HCT116 (cell line): ENCODE measurements at regions not wholly inside any gene's neighbourhood (a gene's known extent, or its start where the extent isn't known, plus 50 kb on each side); places are given as distances from the start of the nearest gene placed in this dataset.

Experiments used
- ATAC-seq: fragments of 200-7000 bp; cut with Tn5 transposase; 2 replicates; pipeline ENCODE4 v1.9.1; 2020; ENCODE audit warnings: mild to moderate bottlenecking, moderate library complexity
- BruUV-seq: library from RNA; stranded (reverse); fragments of 400-500 nt; replicated peaks from 2 replicates; lab custom pipeline; 2021; lab: Mats Ljungman, UMichigan
- CTCF ChIA-PET: fragments of 300-600 bp; sonication (Branson Sonifier 250); formaldehyde crosslinking; loops from one replicate; lab custom pipeline; 2021; ENCODE audit warnings: antibody characterized with exemption; lab: Charles Lee
- POLR2A ChIA-PET: fragments of 300-600, 350-600 bp; sonication (Branson Sonifier 250); formaldehyde crosslinking; loops from one replicate; lab custom pipeline; 2021; ENCODE audit warnings: antibody characterized with exemption; lab: Charles Lee
- RAD21 ChIA-PET, 2 experiments: fragments of 300-600 bp; sonication (Branson Sonifier 250); formaldehyde crosslinking; loops; one replicate each; lab custom pipeline; 2023; ENCODE audit warnings: low total read pairs in 2 of 2; ENCODE audit not compliant: uncharacterized antibody in 2 of 2, unreplicated experiment in 2 of 2, low non-redundant PET in 1 of 2; lab: Charles Lee
- DNase-seq: peaks from one replicate; pipeline ENCODE4 v3.0.0-alpha.2; 2010; ENCODE audit warnings: low read depth, low spot score
- H2AFZ ChIP-seq: fragments of 200-600 bp; shearing (Covaris generic), sonication (generic); 2 replicates; pipeline ENCODE4 v1.6.1; 2017; ENCODE audit warnings: low read depth, mixed run types, mixed read lengths, antibody characterized with exemption, low read length; ENCODE audit not compliant: poor library complexity, severe bottlenecking
- H3K27ac ChIP-seq: 2 replicates; pipeline ENCODE4 v1.5.1; 2012; ENCODE audit warnings: low read depth, low read length
- H3K27me3 ChIP-seq: fragments of 200-600 bp; sonication (generic); 2 replicates; pipeline ENCODE4 v1.6.1; 2016; ENCODE audit warnings: mixed run types, low read length, mixed read lengths; ENCODE audit not compliant: insufficient read depth
- H3K36me3 ChIP-seq, 2 experiments: fragments of 200-500 bp in 1 of 2; fragments of 200-600 bp in 1 of 2; sonication (Bioruptor generic) in 1 of 2; sonication (generic) in 1 of 2; 2 replicates each; pipeline versions ENCODE4 v1.5.1 to v1.6.1; 2014 to 2016; ENCODE audit warnings: low read length in 2 of 2, inconsistent platforms in 1 of 2, mixed read lengths in 1 of 2, mixed run types in 1 of 2; ENCODE audit not compliant: insufficient read depth in 2 of 2, control insufficient read depth in 1 of 2
- H3K4me1 ChIP-seq, 2 experiments: fragments of 200-600 bp in 1 of 2; sonication (generic) in 1 of 2; 2 replicates each; pipeline versions ENCODE4 v1.5.1 to v1.6.1; 2012 to 2017; ENCODE audit warnings: low read length in 2 of 2, inconsistent platforms in 1 of 2, mild to moderate bottlenecking in 1 of 2, mixed read lengths in 1 of 2, mixed run types in 1 of 2, moderate library complexity in 1 of 2; ENCODE audit not compliant: insufficient read depth in 2 of 2, control insufficient read depth in 1 of 2
- H3K4me2 ChIP-seq: fragments of 200-600 bp; sonication (generic); 2 replicates; pipeline ENCODE4 v1.6.1; 2017; ENCODE audit warnings: mixed run types, low read length, mixed read lengths
- H3K4me3 ChIP-seq, 2 experiments: fragments of 200-600 bp in 1 of 2; sonication (generic) in 1 of 2; replicated peaks in 1 of 2; 2 replicates each; pipeline ENCODE4 v1.5.1; 2011 to 2016; ENCODE audit warnings: low read length in 2 of 2, control low read depth in 1 of 2, low read depth in 1 of 2, mild to moderate bottlenecking in 1 of 2, mixed read lengths in 1 of 2, mixed run types in 1 of 2
- H3K79me2 ChIP-seq: fragments of 200-600 bp; sonication (generic); 2 replicates; pipeline ENCODE4 v1.6.1; 2017; ENCODE audit warnings: mild to moderate bottlenecking, mixed run types, low read length, moderate library complexity, mixed read lengths; ENCODE audit not compliant: insufficient read depth
- H3K9ac ChIP-seq: fragments of 200-600 bp; sonication (generic); 2 replicates; pipeline ENCODE4 v1.6.1; 2016; ENCODE audit warnings: low read length, mixed read lengths
- H3K9me2 ChIP-seq: fragments of 200-600 bp; sonication (generic), shearing (Covaris generic); 2 replicates; pipeline ENCODE4 v1.6.1; 2017; ENCODE audit warnings: mixed run types, mild to moderate bottlenecking, moderate library complexity; ENCODE audit not compliant: insufficient read depth
- H3K9me3 ChIP-seq, 2 experiments: fragments of 200-500 bp in 1 of 2; fragments of 200-600 bp in 1 of 2; sonication (Bioruptor generic) in 1 of 2; sonication (generic) in 1 of 2; 2 replicates each; pipeline ENCODE4 v1.6.1; 2014 to 2017; ENCODE audit warnings: low read length in 2 of 2, mixed read lengths in 2 of 2, inconsistent platforms in 1 of 2, low read depth in 1 of 2, mild to moderate bottlenecking in 1 of 2, mixed run types in 1 of 2, moderate library complexity in 1 of 2; ENCODE audit not compliant: control insufficient read depth in 1 of 2, insufficient read depth in 1 of 2
- H4K20me1 ChIP-seq: fragments of 200-600 bp; sonication (generic), shearing (Covaris generic); 2 replicates; pipeline ENCODE4 v1.6.1; 2017; ENCODE audit warnings: mixed run types, mild to moderate bottlenecking, moderate library complexity; ENCODE audit not compliant: insufficient read depth
- CBX3 ChIP-seq: IDR thresholded peaks from 2 replicates; pipeline ENCODE4 v1.6.1; 2012; ENCODE audit warnings: low read depth
- ELF1 ChIP-seq: IDR thresholded peaks from 2 replicates; pipeline ENCODE4 v1.6.1; 2012; ENCODE audit warnings: low read depth, borderline replicate concordance
- EZH2 ChIP-seq: fragments of 200-600 bp; sonication (generic); IDR thresholded peaks from 2 replicates; pipeline ENCODE4 v1.6.1; 2017; ENCODE audit warnings: antibody characterized with exemption, mixed run types
- FOSL1 ChIP-seq: IDR thresholded peaks from 2 replicates; pipeline ENCODE4 v1.6.1; 2012; ENCODE audit warnings: low read depth
- POLR2A ChIP-seq: IDR thresholded peaks from 2 replicates; pipeline ENCODE4 v1.7.0; 2011; ENCODE audit warnings: borderline replicate concordance; ENCODE audit not compliant: insufficient read depth, insufficient read length; ENCODE audit errors: extremely low read depth
- RAD21 ChIP-seq: IDR thresholded peaks from 2 replicates; pipeline ENCODE4 v1.6.1; 2012; ENCODE audit warnings: low read depth, mild to moderate bottlenecking
- SP1 ChIP-seq: IDR thresholded peaks from 2 replicates; pipeline ENCODE4 v1.6.1; 2012; ENCODE audit warnings: low read depth
- ZFX ChIP-seq: fragments of 450-650 bp; IDR thresholded peaks from 2 replicates; pipeline ENCODE4 v1.6.1; 2017
- intact Hi-C: fragments of 100-400 bp; cut with micrococcal nuclease; formaldehyde crosslinking; loops from 2 replicates; pipeline ENCODE4 v1.10.0; 2022
- TF ChIP-seq, protein P1 (sequence below): IDR thresholded peaks from 2 replicates; pipeline ENCODE4 v1.6.1; 2012; ENCODE audit warnings: low read depth
- TF ChIP-seq, protein P2 (sequence below), 3 experiments: fragments of 200-600 bp in 1 of 3; sonication (generic) in 1 of 3; IDR thresholded peaks in 2 of 3; conservative IDR thresholded peaks in 1 of 3; 2 replicates each; pipeline ENCODE4 v1.5.1; 2012 to 2017; ENCODE audit warnings: low read depth in 2 of 3, low read length in 2 of 3, antibody characterized with exemption in 1 of 3, borderline replicate concordance in 1 of 3, control low read depth in 1 of 3, mild to moderate bottlenecking in 1 of 3, mixed read lengths in 1 of 3, mixed run types in 1 of 3, moderate library complexity in 1 of 3; ENCODE audit not compliant: insufficient read depth in 1 of 3
- TF ChIP-seq, protein P3 (sequence below): IDR thresholded peaks from 2 replicates; pipeline ENCODE4 v1.6.1; 2012
- TF ChIP-seq, protein P4 (sequence below): IDR thresholded peaks from 2 replicates; pipeline ENCODE4 v1.6.1; 2012

DNA sequence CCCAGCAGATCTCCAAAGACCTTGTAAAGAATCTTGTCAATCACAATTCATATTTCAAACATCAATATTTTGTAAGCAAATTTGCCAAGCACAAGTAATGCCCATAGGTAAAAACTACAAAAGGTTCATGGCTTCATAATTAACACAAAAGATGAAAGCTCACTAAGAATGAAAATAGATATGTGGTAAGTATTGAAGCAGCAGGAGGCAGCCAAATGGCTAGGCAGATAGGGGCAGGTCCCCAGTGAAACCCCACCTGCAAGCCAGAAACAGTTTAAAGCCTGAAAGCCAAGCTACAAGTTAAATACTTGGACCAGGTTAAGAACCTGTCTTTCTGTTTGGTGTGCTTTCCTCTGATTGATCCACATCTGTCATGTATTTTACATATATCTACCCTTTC is 942.6 kb upstream of the SPRY2 start (continued):
- TF ChIP-seq, protein P1, sequence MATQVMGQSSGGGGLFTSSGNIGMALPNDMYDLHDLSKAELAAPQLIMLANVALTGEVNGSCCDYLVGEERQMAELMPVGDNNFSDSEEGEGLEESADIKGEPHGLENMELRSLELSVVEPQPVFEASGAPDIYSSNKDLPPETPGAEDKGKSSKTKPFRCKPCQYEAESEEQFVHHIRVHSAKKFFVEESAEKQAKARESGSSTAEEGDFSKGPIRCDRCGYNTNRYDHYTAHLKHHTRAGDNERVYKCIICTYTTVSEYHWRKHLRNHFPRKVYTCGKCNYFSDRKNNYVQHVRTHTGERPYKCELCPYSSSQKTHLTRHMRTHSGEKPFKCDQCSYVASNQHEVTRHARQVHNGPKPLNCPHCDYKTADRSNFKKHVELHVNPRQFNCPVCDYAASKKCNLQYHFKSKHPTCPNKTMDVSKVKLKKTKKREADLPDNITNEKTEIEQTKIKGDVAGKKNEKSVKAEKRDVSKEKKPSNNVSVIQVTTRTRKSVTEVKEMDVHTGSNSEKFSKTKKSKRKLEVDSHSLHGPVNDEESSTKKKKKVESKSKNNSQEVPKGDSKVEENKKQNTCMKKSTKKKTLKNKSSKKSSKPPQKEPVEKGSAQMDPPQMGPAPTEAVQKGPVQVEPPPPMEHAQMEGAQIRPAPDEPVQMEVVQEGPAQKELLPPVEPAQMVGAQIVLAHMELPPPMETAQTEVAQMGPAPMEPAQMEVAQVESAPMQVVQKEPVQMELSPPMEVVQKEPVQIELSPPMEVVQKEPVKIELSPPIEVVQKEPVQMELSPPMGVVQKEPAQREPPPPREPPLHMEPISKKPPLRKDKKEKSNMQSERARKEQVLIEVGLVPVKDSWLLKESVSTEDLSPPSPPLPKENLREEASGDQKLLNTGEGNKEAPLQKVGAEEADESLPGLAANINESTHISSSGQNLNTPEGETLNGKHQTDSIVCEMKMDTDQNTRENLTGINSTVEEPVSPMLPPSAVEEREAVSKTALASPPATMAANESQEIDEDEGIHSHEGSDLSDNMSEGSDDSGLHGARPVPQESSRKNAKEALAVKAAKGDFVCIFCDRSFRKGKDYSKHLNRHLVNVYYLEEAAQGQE = no peak
- TF ChIP-seq, protein P2, sequence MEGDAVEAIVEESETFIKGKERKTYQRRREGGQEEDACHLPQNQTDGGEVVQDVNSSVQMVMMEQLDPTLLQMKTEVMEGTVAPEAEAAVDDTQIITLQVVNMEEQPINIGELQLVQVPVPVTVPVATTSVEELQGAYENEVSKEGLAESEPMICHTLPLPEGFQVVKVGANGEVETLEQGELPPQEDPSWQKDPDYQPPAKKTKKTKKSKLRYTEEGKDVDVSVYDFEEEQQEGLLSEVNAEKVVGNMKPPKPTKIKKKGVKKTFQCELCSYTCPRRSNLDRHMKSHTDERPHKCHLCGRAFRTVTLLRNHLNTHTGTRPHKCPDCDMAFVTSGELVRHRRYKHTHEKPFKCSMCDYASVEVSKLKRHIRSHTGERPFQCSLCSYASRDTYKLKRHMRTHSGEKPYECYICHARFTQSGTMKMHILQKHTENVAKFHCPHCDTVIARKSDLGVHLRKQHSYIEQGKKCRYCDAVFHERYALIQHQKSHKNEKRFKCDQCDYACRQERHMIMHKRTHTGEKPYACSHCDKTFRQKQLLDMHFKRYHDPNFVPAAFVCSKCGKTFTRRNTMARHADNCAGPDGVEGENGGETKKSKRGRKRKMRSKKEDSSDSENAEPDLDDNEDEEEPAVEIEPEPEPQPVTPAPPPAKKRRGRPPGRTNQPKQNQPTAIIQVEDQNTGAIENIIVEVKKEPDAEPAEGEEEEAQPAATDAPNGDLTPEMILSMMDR (IDR thresholded peaks at IDR 0.05 in 2 of 3, conservative IDR thresholded peaks at IDR 0.05 in 1 of 3; ENCODE audit: borderline replicate concordance in 1 of 3, insufficient read depth in 1 of 3, low read depth in 2 of 3, low read length in 2 of 3) = no peak
- TF ChIP-seq EZH2 (no peak), ZFX (no peak), CBX3 (no peak)
- TF ChIP-seq, protein P3, sequence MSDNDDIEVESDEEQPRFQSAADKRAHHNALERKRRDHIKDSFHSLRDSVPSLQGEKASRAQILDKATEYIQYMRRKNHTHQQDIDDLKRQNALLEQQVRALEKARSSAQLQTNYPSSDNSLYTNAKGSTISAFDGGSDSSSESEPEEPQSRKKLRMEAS = no peak
- TF ChIP-seq, protein P4, sequence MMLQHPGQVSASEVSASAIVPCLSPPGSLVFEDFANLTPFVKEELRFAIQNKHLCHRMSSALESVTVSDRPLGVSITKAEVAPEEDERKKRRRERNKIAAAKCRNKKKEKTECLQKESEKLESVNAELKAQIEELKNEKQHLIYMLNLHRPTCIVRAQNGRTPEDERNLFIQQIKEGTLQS = no peak

DNA sequence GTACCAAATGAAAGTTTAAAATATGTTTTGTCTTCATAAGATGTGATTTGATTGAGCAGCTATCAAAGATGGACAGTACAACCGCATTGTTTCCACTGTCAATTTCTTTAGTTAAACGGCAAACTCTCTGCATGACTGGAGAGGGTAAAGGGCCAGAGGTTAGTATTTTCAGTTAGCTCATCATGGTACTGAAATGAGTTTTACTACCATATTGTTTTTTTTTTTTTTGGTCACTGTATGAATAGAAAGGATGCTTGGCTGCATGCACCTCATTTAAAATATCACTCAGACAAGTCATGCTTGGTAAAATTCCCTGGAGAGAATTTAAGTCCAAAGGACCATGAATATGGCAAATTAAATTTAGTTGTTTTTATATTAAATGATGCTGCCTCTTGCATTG is 942.1 kb upstream of the SPRY2 start:
- H3K4me1 ChIP-seq = no peaks in the 10 kb centered on the region
- no peak overlapping the region for H3K4me2 ChIP-seq
- no peak overlapping the region for H3K9ac ChIP-seq
- intact Hi-C loops = no loop called here
- no peaks in the 10 kb centered on the region for H3K9me3 ChIP-seq
- H3K36me3 ChIP-seq = no peaks in the 10 kb centered on the region
- POLR2A ChIA-PET = no interaction called here
- H4K20me1 ChIP-seq = no peaks in the 10 kb centered on the region
- ATAC-seq = no peak
- no peaks in the 10 kb centered on the region for H3K27me3 ChIP-seq
- CTCF ChIA-PET = no interaction called here
- H2AFZ ChIP-seq = no peak overlapping the region
- no peak overlapping the region for H3K4me3 ChIP-seq
- no peak for DNase-seq
- no peaks in the 10 kb centered on the region for H3K79me2 ChIP-seq
- H3K27ac ChIP-seq = no peak overlapping the region
- TF ChIP-seq POLR2A (no peak), ZFX (no peak), ELF1 (no peak), FOSL1 (no peak), SP1 (no peak), RAD21 (no peak)
- no peaks in the 10 kb centered on the region for H3K9me2 ChIP-seq
- RAD21 ChIA-PET = no interaction called here
- no TSS peak for BruUV-seq
